ENCODE measurements at regions not wholly inside any gene's neighbourhood (a gene's known extent, or its start where the extent isn't known, plus 50 kb on each side); places are given as distances from the start of the nearest gene placed in this dataset.

DNA sequence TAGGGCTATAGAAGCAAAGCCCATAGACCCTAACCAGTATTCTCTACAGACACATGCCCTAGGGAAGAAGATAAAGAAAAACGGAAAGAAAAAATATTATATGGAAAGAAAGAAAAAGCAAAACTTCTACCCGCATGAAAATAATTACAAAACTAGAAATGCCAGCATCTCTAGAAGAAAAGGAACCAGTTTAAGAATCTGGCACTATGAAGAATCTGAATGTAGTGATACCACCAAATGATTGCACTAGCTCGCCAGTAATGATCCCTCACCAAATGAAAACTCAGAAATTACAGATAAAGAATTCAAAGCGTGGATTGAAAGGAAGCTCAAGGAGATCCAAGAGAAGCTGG, 341.9 kb upstream of the GRIA1 start:
- no peak overlapping the region for H2BK12ac ChIP-seq (ENCODE audit: low read depth, low read length)
- H3K56ac ChIP-seq (replicated peaks; ENCODE audit: insufficient read length, low read depth, low read length): no peak overlapping the region
- CTCF ChIA-PET (ENCODE audit: partially characterized antibody): interaction anchor here (0.7 to 5.1 kb wide), 34 partner anchors 8 to 821 kb away, joined by 3 to 34 read pairs (median 4); no protein-coding TSS in a partner anchor
- no peak overlapping the region for H3K14ac ChIP-seq (ENCODE audit: insufficient read length)
- no peak overlapping the region for H3K4me2 ChIP-seq (ENCODE audit: insufficient read depth in 1 of 2, low read depth in 2 of 2, low read length in 2 of 2)
- DNase-seq (ENCODE audit: low read depth in 1 of 2, low spot score in 2 of 2) (no peak), FAIRE-seq (no peak)
- H2AFZ ChIP-seq (ENCODE audit: low read length): no peak overlapping the region
- no peak overlapping the region for H2BK20ac ChIP-seq (ENCODE audit: low read length)
- no peak overlapping the region for H3K4me3 ChIP-seq (ENCODE audit: extremely low read depth in 1 of 4, insufficient read depth in 2 of 4, low read depth in 3 of 4, low read length in 4 of 4)
- no peaks in the 10 kb centered on the region for H3K23me2 ChIP-seq (ENCODE audit: low read depth, low read length)
- H3K36me3 ChIP-seq (ENCODE audit: control insufficient read depth in 2 of 4, insufficient read depth in 4 of 4, low read length in 3 of 4): no peaks in the 10 kb centered on the region
- H4K91ac ChIP-seq (replicated peaks; ENCODE audit: insufficient read length, low read length): no peak overlapping the region
- H3K27me3 ChIP-seq (replicated peaks in 1 of 4; ENCODE audit: control insufficient read depth in 3 of 4, extremely low read depth in 1 of 4, insufficient read depth in 3 of 4, low read length in 3 of 4): no peaks in the 10 kb centered on the region
- no peak overlapping the region for H3K4ac ChIP-seq (replicated peaks; ENCODE audit: insufficient read length, low read depth, low read length)
- no peak overlapping the region for H3K9ac ChIP-seq (replicated peaks in 1 of 4; ENCODE audit: extremely low read depth in 1 of 4, low read depth in 3 of 4, low read length in 3 of 4)
- no peaks in the 10 kb centered on the region for H3K4me1 ChIP-seq (replicated peaks in 1 of 4; ENCODE audit: control insufficient read depth in 3 of 4, insufficient read depth in 4 of 4, low read length in 3 of 4)
- H2BK120ac ChIP-seq (replicated peaks; ENCODE audit: low read depth, low read length): no peak overlapping the region
- H3K27ac ChIP-seq (ENCODE audit: low read depth, low read length): no peak overlapping the region
- WGBS, 2 experiments (ENCODE audit: extremely low coverage in 1 of 2, insufficient coverage in 1 of 2, insufficient read length in 1 of 2, insufficient replicate concordance in 2 of 2, low coverage in 1 of 2, low lambda C conversion rate in 2 of 2, missing lambda C conversion rate in 1 of 2): 47% methylated on average over 4 of the region's 4 CpGs; no CpG with 5 or more reads in 1 of the 2 experiments
- POLR2A ChIA-PET (ENCODE audit: partially characterized antibody): no interaction called here
- H2AK5ac ChIP-seq (ENCODE audit: low read depth, low read length): no peak overlapping the region
- no peak overlapping the region for H4K5ac ChIP-seq (ENCODE audit: insufficient read length, low read depth, low read length)
- no peak overlapping the region for H3K18ac ChIP-seq (ENCODE audit: extremely low read depth, low read length)
- no peaks in the 10 kb centered on the region for H3K9me3 ChIP-seq (ENCODE audit: insufficient read depth in 2 of 2, low read depth in 1 of 2, low read length in 1 of 2)
- no peaks in the 10 kb centered on the region; the same call in 1 of the 2 replicates for H3K79me1 ChIP-seq (ENCODE audit: low read depth, low read length)
- no peaks in the 10 kb centered on the region for H3K79me2 ChIP-seq (ENCODE audit: control insufficient read depth in 1 of 2, insufficient read depth in 2 of 2, low read length in 2 of 2)
- no peak overlapping the region for H2BK15ac ChIP-seq (ENCODE audit: low read length)
- no peak overlapping the region for H3K23ac ChIP-seq (ENCODE audit: insufficient read length)
- H4K8ac ChIP-seq (ENCODE audit: extremely low read depth, insufficient read depth, low read length): no peak overlapping the region
- no peak overlapping the region for H2BK5ac ChIP-seq (ENCODE audit: low read depth, low read length)
- H4K20me1 ChIP-seq (replicated peaks in 1 of 2; ENCODE audit: control insufficient read depth in 1 of 2, insufficient read depth in 2 of 2, low read length in 2 of 2): no peaks in the 10 kb centered on the region
- TF ChIP-seq GTF2F1 (IDR thresholded peaks at IDR 0.05; ENCODE audit: borderline replicate concordance, low read depth, low read length) (no peak), KDM5A (IDR thresholded peaks at IDR 0.05; ENCODE audit: low read length) (no peak), USF2 (IDR thresholded peaks at IDR 0.05; ENCODE audit: low read length) (no peak), SP2 (IDR thresholded peaks at IDR 0.05; ENCODE audit: low read length) (no peak), POLR2AphosphoS5 (IDR thresholded peaks at IDR 0.05; ENCODE audit: low read depth, low read length) (no peak), RXRA (IDR thresholded peaks at IDR 0.05; ENCODE audit: insufficient read depth, low read depth, low read length) (no peak), ASH2L (IDR thresholded peaks at IDR 0.05; ENCODE audit: low read length) (no peak), SIX5 (IDR thresholded peaks at IDR 0.05; ENCODE audit: low read depth, low read length) (no peak), TEAD4 (IDR thresholded peaks at IDR 0.05; ENCODE audit: low read depth, low read length) (no peak), MAFK (IDR thresholded peaks at IDR 0.05; ENCODE audit: low read depth, low read length) (no peak), FOSL1 (IDR thresholded peaks at IDR 0.05; ENCODE audit: insufficient read depth, low read depth, low read length) (no peak), BRCA1 (IDR thresholded peaks at IDR 0.05; ENCODE audit: low read depth, low read length) (no peak), EGR1 (IDR thresholded peaks at IDR 0.05; ENCODE audit: borderline replicate concordance, low read depth, low read length) (no peak)
- TF ChIP-seq, protein P1, sequence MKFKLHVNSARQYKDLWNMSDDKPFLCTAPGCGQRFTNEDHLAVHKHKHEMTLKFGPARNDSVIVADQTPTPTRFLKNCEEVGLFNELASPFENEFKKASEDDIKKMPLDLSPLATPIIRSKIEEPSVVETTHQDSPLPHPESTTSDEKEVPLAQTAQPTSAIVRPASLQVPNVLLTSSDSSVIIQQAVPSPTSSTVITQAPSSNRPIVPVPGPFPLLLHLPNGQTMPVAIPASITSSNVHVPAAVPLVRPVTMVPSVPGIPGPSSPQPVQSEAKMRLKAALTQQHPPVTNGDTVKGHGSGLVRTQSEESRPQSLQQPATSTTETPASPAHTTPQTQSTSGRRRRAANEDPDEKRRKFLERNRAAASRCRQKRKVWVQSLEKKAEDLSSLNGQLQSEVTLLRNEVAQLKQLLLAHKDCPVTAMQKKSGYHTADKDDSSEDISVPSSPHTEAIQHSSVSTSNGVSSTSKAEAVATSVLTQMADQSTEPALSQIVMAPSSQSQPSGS (IDR thresholded peaks at IDR 0.05; ENCODE audit: low read length): no peak
